Esophagus mucosa (tissue), 1 donor: ENCODE measurements at regions not wholly inside any gene's neighbourhood (a gene's known extent, or its start where the extent isn't known, plus 50 kb on each side); places are given as distances from the start of the nearest gene placed in this dataset.

Experiments used
- ATAC-seq: fragments of 200-7000 bp; cut with Tn5 transposase; one replicate; pipeline ENCODE4 v1.9.1; 2020
- donor health status: DM: yes; HTN: yes; CAD: no.

- no peak for ATAC-seq
Observed at GRCh38 chr3:161156936-161157335, 51.8 kb upstream of the B3GALNT1 start.

GRCh38 chr3:161161603-161162002, 56.5 kb upstream of the B3GALNT1 start:
- no peak for ATAC-seq

GRCh38 chr3:161163297-161163696, 57.8 kb upstream of the NMD3 start:
- ATAC-seq = peak; percentile 49

GRCh38 chr3:161166051-161166450, 55.1 kb upstream of the NMD3 start:
- no peak for ATAC-seq

- peak; percentile 50 for ATAC-seq
Observed at GRCh38 chr3:161171113-161171512, 50.0 kb upstream of the NMD3 start.
